Ovary (tissue), 7 donors: ENCODE measurements at regions not wholly inside any gene's neighbourhood (a gene's known extent, or its start where the extent isn't known, plus 50 kb on each side); places are given as distances from the start of the nearest gene placed in this dataset.
A peak's percentile ranks its signal among the peaks of the same experiment; 100 is the strongest.

Experiments used
- DNase-seq, 5 donors: peaks; one replicate each; pipeline ENCODE4 v3.0.0-alpha.2; 2019 to 2020
- H3K27ac ChIP-seq, 2 donors: fragments of 200-600 bp; one replicate each; pipeline versions ENCODE4 v1.5.1 to v1.8.0; 2019 to 2022
- H3K27me3 ChIP-seq: fragments of 200-600 bp; one replicate; pipeline ENCODE4 v1.8.0; 2022
- H3K36me3 ChIP-seq: fragments of 200-600 bp; sonication (generic); one replicate; pipeline ENCODE4 v1.5.1; 2019
- H3K4me1 ChIP-seq: one replicate; pipeline ENCODE4 v1.8.1; 2013; ENCODE audit warnings: mild to moderate bottlenecking, moderate library complexity; ENCODE audit not compliant: insufficient read depth
- H3K4me3 ChIP-seq: fragments of 200-600 bp; sonication (generic); one replicate; pipeline ENCODE4 v1.5.1; 2017
- H3K9me3 ChIP-seq, 2 donors: fragments of 200-600 bp in 1 of 2; sonication (generic) in 1 of 2; one replicate each; pipeline versions ENCODE4 v1.5.1 to v1.8.1; 2013 to 2019; ENCODE audit warnings: mild to moderate bottlenecking in 1 of 2, moderate library complexity in 1 of 2
- CTCF ChIP-seq, 3 donors: fragments of 450-650 bp in 2 of 3; fragments of 200-600 bp in 1 of 3; IDR thresholded peaks; one replicate each; pipeline versions ENCODE4 v1.5.1 to v1.8.0; 2016 to 2022; ENCODE audit warnings: antibody characterized with exemption in 3 of 3, mild to moderate bottlenecking in 1 of 3
- EP300 ChIP-seq: sonication (generic); formaldehyde crosslinking; IDR thresholded peaks from one replicate; pipeline ENCODE4 v1.6.1; 2017; ENCODE audit warnings: antibody characterized with exemption
- POLR2A ChIP-seq: fragments of 450-650 bp; IDR thresholded peaks from one replicate; pipeline ENCODE4 v1.6.1; 2017; ENCODE audit warnings: antibody characterized with exemption, mild to moderate bottlenecking, moderate library complexity
- WGBS, 3 donors: extraction: QIAGEN DNeasy Blood & Tissue Kit in 1 of 3; methylation state at CpG; one replicate each; pipeline versions ENCODE4 v1.1.5 to v1.1.7; 2013 to 2017; 5-methylcytosine and 5-hydroxymethylcytosine counted together
- intact Hi-C, 4 donors: fragments of 100-400 bp; cut with DNase I; formaldehyde crosslinking; loops; one replicate each; pipeline versions ENCODE4 v1.11.0 to v1.15.1; 2022 to 2023
- donor health status: DM: no; HTN: no; CAD: no; lungs with moderate emphysema.
- donor health status: DM: no; HTN: no; CAD: no.
- donor health status: Bipolar disorder and iron deficiency.
- donor health status: DM: no; HTN: no; CAD: no.
- donor health status: DM: yes; HTN: yes; CAD: no.

DNA sequence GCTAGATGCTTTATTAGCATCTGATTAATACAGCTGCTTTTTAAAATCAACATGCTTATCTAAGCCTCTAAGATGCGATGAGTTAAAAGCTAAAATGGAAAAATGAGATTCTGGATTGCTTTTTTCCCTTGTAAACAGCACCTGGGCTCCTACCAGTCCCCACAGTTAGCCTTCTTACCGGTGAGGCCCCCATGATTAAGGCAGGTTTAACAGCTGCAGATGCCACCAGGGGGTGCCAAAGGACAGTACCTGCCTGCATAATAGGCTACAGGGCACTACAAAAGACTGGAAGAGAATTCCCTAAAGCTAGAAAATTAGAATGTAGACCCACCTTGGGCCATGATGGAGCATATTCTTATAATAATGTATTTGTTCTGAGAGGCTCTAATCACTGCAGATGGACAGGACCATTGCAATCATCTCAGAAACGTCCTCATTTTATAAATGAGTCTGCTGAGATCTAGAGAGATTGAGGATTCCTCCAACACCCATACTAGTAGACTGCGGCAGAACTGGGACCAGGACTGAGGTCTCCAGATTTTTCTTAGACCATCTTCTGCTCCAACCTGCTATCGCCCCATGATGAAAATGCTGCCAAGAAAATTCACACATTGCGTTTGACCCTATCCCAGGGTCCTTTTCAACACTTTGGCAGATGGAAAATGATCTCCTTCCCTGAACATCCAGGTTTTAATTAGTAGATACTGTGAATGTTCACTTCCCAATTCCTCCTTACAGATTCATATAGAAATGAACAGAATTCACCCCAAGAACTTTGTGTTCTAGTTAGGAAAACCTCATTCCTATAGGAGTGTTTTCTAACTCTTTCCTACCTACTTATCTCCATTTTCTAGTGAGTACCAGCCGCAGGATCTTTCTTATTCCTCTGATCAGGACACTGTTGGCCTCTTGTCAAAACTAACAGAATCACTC lies 148.8 kb downstream of the RPS12 start:
- DNase-seq: peak; percentile 22 to 65 (median 58)
- no peak for TF ChIP-seq POLR2A
- TF ChIP-seq CTCF (IDR thresholded peaks at IDR 0.05): peak in 2 of 3 donors; percentile 19 to 22
- H3K4me3 ChIP-seq: no peak overlapping the region
- WGBS, 3 donors: 76 to 77% (median 76%) methylated on average over 7 of the region's 7 CpGs
- H3K4me1 ChIP-seq: peaks cover 2% of the 10 kb centered on the region
- no peaks in the 10 kb centered on the region for H3K36me3 ChIP-seq
- H3K27me3 ChIP-seq: no peaks in the 10 kb centered on the region
- intact Hi-C loops: no loop called here
- no peaks in the 10 kb centered on the region for H3K9me3 ChIP-seq
- H3K27ac ChIP-seq: no peak overlapping the region

DNA sequence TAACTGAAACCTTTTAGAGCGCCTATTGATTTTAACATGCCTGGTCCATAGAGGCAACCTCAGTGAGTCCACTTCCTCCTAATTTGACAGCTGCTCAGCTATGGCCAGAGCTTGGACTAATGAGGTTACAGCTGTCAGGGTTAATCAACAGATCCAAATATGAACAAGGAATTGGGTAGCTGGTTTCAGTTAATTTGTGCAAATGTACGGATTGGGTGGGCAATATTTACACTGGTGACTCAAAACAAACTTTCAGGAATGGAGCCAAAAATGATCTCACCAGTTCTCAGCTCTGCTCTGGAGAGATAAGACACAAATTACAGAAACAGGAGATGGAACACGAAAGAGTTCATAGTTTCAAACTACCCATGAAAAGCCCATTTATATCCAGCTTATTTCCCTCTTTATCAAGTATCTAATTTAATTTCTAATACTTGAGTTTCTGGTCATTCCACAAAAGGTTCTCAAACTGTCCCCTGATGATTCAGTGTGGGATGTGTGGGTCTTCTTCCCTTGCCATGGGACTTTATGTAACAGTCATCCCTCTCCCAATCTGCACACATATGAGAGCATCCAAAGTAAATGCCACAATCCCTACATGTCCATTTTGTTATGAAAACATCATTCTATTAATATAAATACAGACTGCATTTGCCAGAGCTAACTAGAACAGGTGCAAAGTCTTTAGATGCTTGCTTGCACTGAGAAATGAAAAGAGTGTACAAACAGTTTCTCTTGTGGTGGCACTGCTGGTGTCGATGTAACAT lies 149.9 kb downstream of the RPS12 start:
- DNase-seq: no peak
- Histone ChIP-seq H3K27me3 (no peaks in the 10 kb centered on the region), H3K36me3 (no peaks in the 10 kb centered on the region), H3K4me1 (peaks cover 2% of the 10 kb centered on the region), H3K4me3 (no peak overlapping the region), H3K27ac (no peak overlapping the region), H3K9me3 (no peaks in the 10 kb centered on the region)
- WGBS, 3 donors: 30 to 45% (median 37%) methylated on average over 4 of the region's 4 CpGs
- no peak for TF ChIP-seq EP300
- no peak for TF ChIP-seq CTCF (IDR thresholded peaks at IDR 0.05)
- TF ChIP-seq POLR2A: no peak
- intact Hi-C loops: no loop called here

DNA sequence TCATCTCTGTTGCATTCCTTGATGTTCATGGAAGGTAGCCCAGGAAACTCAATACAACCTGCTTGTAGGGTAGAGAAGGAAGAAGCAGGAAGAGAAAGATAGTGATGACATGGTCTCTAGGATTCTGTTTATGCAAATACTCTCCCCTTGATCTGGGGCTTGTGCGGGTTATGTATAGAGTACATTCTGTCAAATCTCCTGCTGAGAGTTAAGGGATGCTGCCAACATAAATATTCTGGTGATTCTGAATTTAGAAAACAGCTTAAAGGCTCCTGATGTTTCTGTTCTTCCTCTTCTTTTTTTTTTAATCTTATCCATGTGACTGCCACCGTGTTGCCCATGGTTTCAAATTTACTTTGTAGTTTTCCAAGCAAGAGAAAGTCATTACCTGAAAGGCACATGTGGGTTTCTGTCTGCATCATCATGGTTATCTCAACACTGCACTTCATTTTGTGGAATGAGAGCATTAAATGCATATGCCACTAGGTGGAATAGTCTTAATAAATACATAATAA lies 150.6 kb downstream of the RPS12 start:
- DNase-seq: no peak
- 24 to 35% (median 26%) methylated on average over 2 of the region's 2 CpGs for WGBS, 3 donors
- H3K4me1 ChIP-seq: peaks cover 2% of the 10 kb centered on the region
- intact Hi-C loops: no loop called here
- H3K27ac ChIP-seq: no peak overlapping the region
- TF ChIP-seq EP300 (no peak), CTCF (IDR thresholded peaks at IDR 0.05) (no peak), POLR2A (no peak)
- no peak overlapping the region for H3K4me3 ChIP-seq
- no peaks in the 10 kb centered on the region for H3K27me3 ChIP-seq
- H3K9me3 ChIP-seq: no peaks in the 10 kb centered on the region
- no peaks in the 10 kb centered on the region for H3K36me3 ChIP-seq

GRCh38 chr6:132967871-132968270 lies 153.5 kb downstream of the RPS12 start:
- intact Hi-C loops: no loop called here
- no peak overlapping the region for H3K27ac ChIP-seq
- no peak for DNase-seq
- no peaks in the 10 kb centered on the region for H3K36me3 ChIP-seq
- no peaks in the 10 kb centered on the region for H3K27me3 ChIP-seq
- no peaks in the 10 kb centered on the region for H3K9me3 ChIP-seq
- WGBS, 3 donors: 71 to 91% (median 84%) methylated on average over 2 of the region's 2 CpGs
- peaks cover 2% of the 10 kb centered on the region for H3K4me1 ChIP-seq
- H3K4me3 ChIP-seq: no peak overlapping the region
- TF ChIP-seq POLR2A: no peak
